ENCODE measurements at regions not wholly inside any gene's neighbourhood (a gene's known extent, or its start where the extent isn't known, plus 50 kb on each side); places are given as distances from the start of the nearest gene placed in this dataset.

GRCh38 chr12:123100882-123101281 lies 50.0 kb downstream of the PITPNM2 start:
- H3K27ac Mint-ChIP-seq: no peak overlapping the region
- H3K27me3 Mint-ChIP-seq: no peaks in the 10 kb centered on the region
- DNase-seq (no peak), ATAC-seq (replicated peaks) (no peak)
- peaks cover 22 to 41% of the 10 kb centered on the region in 2 donors for H3K4me1 Mint-ChIP-seq
- H3K4me3 Mint-ChIP-seq: no peak overlapping the region
- peaks cover 6 to 14% of the 10 kb centered on the region in 2 donors for H3K36me3 Mint-ChIP-seq
- no peaks in the 10 kb centered on the region for H3K9me3 Mint-ChIP-seq

GRCh38 chr12:123100450-123100849 lies 50.4 kb downstream of the PITPNM2 start:
- H3K36me3 Mint-ChIP-seq: peaks cover 5 to 12% of the 10 kb centered on the region in 2 donors
- H3K9me3 Mint-ChIP-seq: no peaks in the 10 kb centered on the region
- H3K4me3 Mint-ChIP-seq: no peak overlapping the region
- ATAC-seq (replicated peaks): no peak
- no peaks in the 10 kb centered on the region for H3K27me3 Mint-ChIP-seq
- H3K4me1 Mint-ChIP-seq: peaks cover 20 to 37% of the 10 kb centered on the region in 2 donors
- no peak for DNase-seq
- no peak overlapping the region for H3K27ac Mint-ChIP-seq

GRCh38 chr12:123099560-123100192 lies 51.2 kb downstream of the PITPNM2 start:
- Mint-ChIP-seq H3K27ac (no peak overlapping the region), H3K4me1 (peaks cover 20 to 29% of the 10 kb centered on the region in 2 donors)
- no peak for ATAC-seq (replicated peaks)

GRCh38 chr12:123098780-123099179 lies 52.1 kb downstream of the PITPNM2 start:
- H3K27ac Mint-ChIP-seq: no peak overlapping the region

More at GRCh38 chr12:123099560-123100192, 51.2 kb downstream of the PITPNM2 start:
- no peak overlapping the region for H3K4me3 Mint-ChIP-seq
- H3K27me3 Mint-ChIP-seq: no peaks in the 10 kb centered on the region
- H3K36me3 Mint-ChIP-seq: peaks cover 3 to 5% of the 10 kb centered on the region in 2 donors
- no peak for DNase-seq
- H3K9me3 Mint-ChIP-seq: no peaks in the 10 kb centered on the region

GRCh38 chr12:123097561-123098084 lies 53.3 kb downstream of the PITPNM2 start:
- H3K36me3 Mint-ChIP-seq: peaks cover 3% of the 10 kb centered on the region in 2 donors
- H3K4me3 Mint-ChIP-seq: no peak overlapping the region
- peaks cover 23 to 25% of the 10 kb centered on the region in 2 donors for H3K4me1 Mint-ChIP-seq
- H3K27me3 Mint-ChIP-seq: no peaks in the 10 kb centered on the region
- no peak overlapping the region for H3K27ac Mint-ChIP-seq
- no peaks in the 10 kb centered on the region for H3K9me3 Mint-ChIP-seq
- no peak for ATAC-seq (replicated peaks)
- DNase-seq: no peak

More at GRCh38 chr12:123098780-123099179, 52.1 kb downstream of the PITPNM2 start:
- no peaks in the 10 kb centered on the region for H3K27me3 Mint-ChIP-seq
- no peak overlapping the region for H3K4me3 Mint-ChIP-seq
- H3K4me1 Mint-ChIP-seq: peaks cover 19 to 26% of the 10 kb centered on the region in 2 donors
- H3K36me3 Mint-ChIP-seq: peaks cover 3% of the 10 kb centered on the region in 2 donors
- ATAC-seq (replicated peaks) (no peak), DNase-seq (no peak)
- no peaks in the 10 kb centered on the region for H3K9me3 Mint-ChIP-seq

GRCh38 chr12:123096741-123097140 lies 54.1 kb downstream of the PITPNM2 start:
- Mint-ChIP-seq H3K36me3 (peaks cover 0 to 3% of the 10 kb centered on the region in 2 donors), H3K27me3 (no peaks in the 10 kb centered on the region), H3K27ac (no peak overlapping the region), H3K9me3 (no peaks in the 10 kb centered on the region), H3K4me3 (no peak overlapping the region), H3K4me1 (peaks cover 25 to 26% of the 10 kb centered on the region in 2 donors)
- ATAC-seq (replicated peaks) (no peak), DNase-seq (no peak)

GRCh38 chr12:123096182-123096581 lies 54.7 kb downstream of the PITPNM2 start:
- H3K36me3 Mint-ChIP-seq: peaks cover 0 to 3% of the 10 kb centered on the region in 2 donors
- peaks cover 31% of the 10 kb centered on the region in 2 donors for H3K4me1 Mint-ChIP-seq
- no peak overlapping the region for H3K27ac Mint-ChIP-seq
- no peaks in the 10 kb centered on the region for H3K9me3 Mint-ChIP-seq
- no peaks in the 10 kb centered on the region for H3K27me3 Mint-ChIP-seq
- no peak for DNase-seq
- no peak overlapping the region for H3K4me3 Mint-ChIP-seq
- ATAC-seq (replicated peaks): no peak

GRCh38 chr12:123095078-123095881 lies 55.6 kb downstream of the PITPNM2 start:
- Mint-ChIP-seq H3K36me3 (peaks cover 0 to 3% of the 10 kb centered on the region in 2 donors), H3K9me3 (no peaks in the 10 kb centered on the region), H3K27ac (peak overlapping the region; percentile 39), H3K4me3 (no peak overlapping the region), H3K4me1 (peaks cover 34 to 38% of the 10 kb centered on the region in 2 donors), H3K27me3 (no peaks in the 10 kb centered on the region)
- DNase-seq: no peak
- ATAC-seq (replicated peaks): no peak

- H3K4me1 Mint-ChIP-seq: peaks cover 32 to 40% of the 10 kb centered on the region in 2 donors
- H3K27me3 Mint-ChIP-seq: no peaks in the 10 kb centered on the region
- ATAC-seq (replicated peaks) (no peak), DNase-seq (no peak)
- H3K36me3 Mint-ChIP-seq: peaks cover 2 to 4% of the 10 kb centered on the region in 2 donors
- no peaks in the 10 kb centered on the region for H3K9me3 Mint-ChIP-seq
- H3K27ac Mint-ChIP-seq: peak overlapping the region; percentile 39
- H3K4me3 Mint-ChIP-seq: no peak overlapping the region
Measured at GRCh38 chr12:123094349-123095077, 56.4 kb downstream of the PITPNM2 start.

- DNase-seq: no peak
- H3K36me3 Mint-ChIP-seq: peaks cover 5 to 7% of the 10 kb centered on the region in 2 donors
- no peak overlapping the region for H3K4me3 Mint-ChIP-seq
- no peak overlapping the region for H3K27ac Mint-ChIP-seq
- no peaks in the 10 kb centered on the region for H3K27me3 Mint-ChIP-seq
- peaks cover 37 to 40% of the 10 kb centered on the region in 2 donors for H3K4me1 Mint-ChIP-seq
- no peaks in the 10 kb centered on the region for H3K9me3 Mint-ChIP-seq
- ATAC-seq (replicated peaks): no peak
Measured at GRCh38 chr12:123092866-123093265, 58.0 kb downstream of the PITPNM2 start.

GRCh38 chr12:123091230-123092150 lies 59.4 kb downstream of the PITPNM2 start:
- H3K9me3 Mint-ChIP-seq: no peaks in the 10 kb centered on the region
- DNase-seq: no peak
- ATAC-seq (replicated peaks): peak; percentile 42 to 47
- H3K27ac Mint-ChIP-seq: peak overlapping the region; percentile 44
- H3K27me3 Mint-ChIP-seq: no peaks in the 10 kb centered on the region
- H3K4me3 Mint-ChIP-seq: no peak overlapping the region
- H3K36me3 Mint-ChIP-seq: peaks cover 5 to 7% of the 10 kb centered on the region in 2 donors
- H3K4me1 Mint-ChIP-seq: peaks cover 34 to 46% of the 10 kb centered on the region in 2 donors

GRCh38 chr12:123089631-123090353 lies 61.1 kb downstream of the PITPNM2 start:
- no peaks in the 10 kb centered on the region for H3K9me3 Mint-ChIP-seq
- H3K27me3 Mint-ChIP-seq: no peaks in the 10 kb centered on the region
- H3K4me3 Mint-ChIP-seq: no peak overlapping the region
- peaks cover 46 to 63% of the 10 kb centered on the region in 2 donors for H3K4me1 Mint-ChIP-seq
- H3K36me3 Mint-ChIP-seq: peaks cover 4 to 5% of the 10 kb centered on the region in 2 donors
- ATAC-seq (replicated peaks): peak; percentile 50 to 56
- peak overlapping the region; percentile 68 for H3K27ac Mint-ChIP-seq
- no peak for DNase-seq

- DNase-seq: no peak
- H3K36me3 Mint-ChIP-seq: peaks cover 4 to 5% of the 10 kb centered on the region in 2 donors
- H3K27ac Mint-ChIP-seq: peak overlapping the region; percentile 68
- peaks cover 47 to 70% of the 10 kb centered on the region in 2 donors for H3K4me1 Mint-ChIP-seq
- ATAC-seq (replicated peaks): peak; percentile 68
- peak overlapping the region in 1 of 2 donors; percentile 4 for H3K4me3 Mint-ChIP-seq
- H3K9me3 Mint-ChIP-seq: no peaks in the 10 kb centered on the region
- H3K27me3 Mint-ChIP-seq: no peaks in the 10 kb centered on the region
Measured at GRCh38 chr12:123089140-123089539, 61.8 kb downstream of the PITPNM2 start.

All from stimulated activated naive B cell treated with anti-CD40 and anti-IgM and Interleukin-4, amounts not matched to agents 10 μg/mL and 1 μg/mL and 100 μg/mL, for 72 hours (primary cell).